GM04504 (cell line): ENCODE measurements at regions not wholly inside any gene's neighbourhood (a gene's known extent, or its start where the extent isn't known, plus 50 kb on each side); places are given as distances from the start of the nearest gene placed in this dataset.
A peak's percentile ranks its signal among the peaks of the same experiment; 100 is the strongest.
"Not testable (repeated sequence)": the region's sequence is repeated elsewhere in the genome, so short reads cannot be mapped to it uniquely, and the experiment has no call there.

Experiments used
- DNase-seq: peaks from one replicate; pipeline ENCODE4 v3.0.0-alpha.2; 2012; ENCODE audit warnings: low read depth

- DNase-seq, result no peak
Measured at GRCh38 chr7:119712886-119713462, 560.0 kb upstream of the KCND2 start.

DNA sequence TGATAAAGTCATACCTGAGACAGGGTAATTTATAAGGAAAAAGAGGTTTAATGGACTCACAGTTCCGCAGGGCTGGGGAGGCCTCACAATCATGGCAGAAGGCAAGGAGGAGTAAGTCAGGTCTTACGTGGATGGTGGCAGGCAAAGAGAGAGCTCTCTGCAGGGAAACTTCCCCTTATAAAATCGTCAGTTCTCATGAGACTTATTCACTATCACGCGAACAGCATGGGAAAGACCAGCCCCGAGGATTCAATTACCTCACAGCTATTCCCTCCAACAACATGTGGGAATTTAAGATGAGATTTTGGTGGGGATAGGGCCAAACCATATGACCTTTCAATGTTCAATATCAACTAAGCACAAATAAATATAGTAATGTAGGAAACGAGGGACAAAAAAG, 559.4 kb upstream of the KCND2 start:
- no peak for DNase-seq

- peak; percentile 21 for DNase-seq
Measured at GRCh38 chr7:119720541-119720940, 552.4 kb upstream of the KCND2 start.

DNA sequence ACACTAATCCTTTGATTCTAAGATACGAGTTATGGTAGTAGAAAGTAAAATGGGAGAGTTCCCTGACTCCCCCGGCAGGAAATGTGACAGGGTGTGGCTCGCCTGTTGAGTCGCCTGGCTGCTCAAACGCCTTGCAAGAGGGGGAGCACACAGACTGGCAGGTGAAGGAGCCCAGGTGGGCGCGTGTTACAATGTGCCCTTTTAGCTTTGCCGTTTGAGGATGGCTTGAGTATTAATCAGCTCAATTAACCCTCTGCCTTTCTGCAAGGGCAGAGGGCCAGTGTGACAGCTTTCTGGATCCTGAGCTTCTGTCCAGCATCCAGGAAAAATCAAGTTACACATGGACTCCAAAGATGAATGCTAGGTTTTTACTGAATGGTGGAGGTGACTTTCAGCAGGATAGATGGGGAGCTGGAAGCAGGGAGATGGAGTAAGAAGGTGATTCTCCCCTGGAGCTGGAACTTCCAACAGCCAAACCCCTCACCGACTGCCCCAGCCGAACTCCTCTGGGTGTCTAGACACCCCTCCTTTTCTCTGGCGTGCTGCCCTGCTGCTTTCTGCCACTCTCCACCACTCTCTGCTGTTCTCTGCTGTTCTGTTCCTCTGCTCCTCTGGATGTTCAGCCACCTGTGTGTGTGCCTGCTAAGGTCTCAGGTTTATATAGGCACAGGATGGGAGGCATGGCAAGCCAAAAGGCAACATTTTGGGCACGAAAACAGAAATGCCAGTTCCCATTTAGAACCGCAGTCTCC, 548.8 kb upstream of the KCND2 start:
- DNase-seq, result no peak

DNA sequence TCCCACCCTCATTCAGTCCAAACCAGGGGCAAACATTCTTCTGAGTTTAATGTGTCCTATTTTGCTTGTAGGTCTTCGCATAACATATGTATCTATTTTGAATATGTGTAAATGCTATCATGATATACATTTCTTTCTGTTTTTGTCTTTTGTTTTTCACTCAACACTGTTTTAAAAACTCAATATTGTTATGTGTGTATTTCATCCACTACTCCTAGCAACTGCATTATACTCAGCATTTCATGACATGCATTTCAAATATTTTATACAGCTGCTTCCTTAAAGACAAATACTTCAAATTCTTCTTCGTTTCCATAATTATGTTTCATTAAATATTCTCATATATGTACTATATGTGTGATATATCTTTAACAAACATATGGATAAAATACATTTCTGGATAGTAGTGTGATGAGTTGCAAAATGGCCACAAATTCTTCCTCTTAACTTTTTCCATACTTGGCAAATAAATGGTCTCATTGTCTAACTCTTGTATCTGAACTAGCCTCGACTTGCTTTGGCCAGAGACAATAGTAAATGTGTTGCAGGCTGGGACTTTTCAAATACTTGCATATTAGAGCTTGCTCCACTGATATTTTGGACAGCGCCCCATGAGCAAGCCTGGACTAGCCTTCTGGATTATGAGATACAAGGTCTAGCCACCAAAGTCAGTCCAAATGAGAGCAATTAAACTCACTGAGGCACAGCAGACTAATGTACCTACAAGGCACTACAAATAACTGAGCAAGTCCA, 539.7 kb upstream of the KCND2 start:
- no peak for DNase-seq

- DNase-seq, result no peak
Measured at GRCh38 chr7:119737390-119737789, 535.6 kb upstream of the KCND2 start.

DNA sequence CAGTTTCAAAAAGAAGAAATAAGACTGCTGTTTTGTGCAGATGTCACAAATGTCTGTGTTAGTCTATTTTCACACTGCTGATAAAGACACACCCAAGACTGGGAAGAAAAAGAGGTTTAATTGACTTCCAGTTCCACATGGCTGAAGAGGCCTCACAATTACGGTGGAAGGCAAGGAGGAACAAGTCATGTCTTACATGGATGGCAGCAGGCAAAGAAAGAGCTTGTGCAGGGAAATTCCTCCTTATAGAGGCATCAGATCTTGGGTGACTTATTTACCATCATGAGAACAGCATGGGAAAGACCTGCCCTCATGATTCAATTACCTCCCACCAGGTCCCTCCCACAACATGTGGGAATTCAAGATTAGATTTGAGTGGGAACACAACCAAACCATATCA, 527.7 kb upstream of the KCND2 start:
- DNase-seq, result not testable (repeated sequence)

DNA sequence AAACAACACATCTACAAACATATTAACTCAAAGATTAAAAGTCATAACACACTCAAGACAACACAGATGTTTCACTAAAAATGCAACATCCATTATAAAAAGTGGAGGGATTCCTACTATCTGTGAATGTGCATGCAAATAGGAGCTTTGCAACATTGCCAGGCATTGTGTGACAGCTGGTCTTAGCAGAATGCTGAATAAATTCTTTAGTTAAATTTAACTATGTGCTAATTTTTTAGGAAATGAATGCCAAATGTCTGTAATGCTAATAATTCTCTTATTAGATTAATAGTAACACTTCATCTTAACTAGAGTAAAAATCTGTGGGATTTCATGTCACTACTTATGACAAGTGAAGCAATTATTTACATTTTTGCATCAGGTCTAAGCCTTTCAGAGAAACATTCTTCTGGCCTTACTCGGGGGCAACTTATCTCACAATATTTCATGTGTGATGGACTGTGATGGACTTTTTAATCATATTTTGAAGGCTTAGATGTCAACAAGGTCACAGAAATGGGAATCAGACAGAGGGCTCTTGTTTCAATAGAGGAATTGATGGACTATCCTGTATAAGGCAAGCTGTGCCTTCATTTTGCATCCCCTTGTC, 524.6 kb upstream of the KCND2 start:
- DNase-seq, result no peak

GRCh38 chr7:119748991-119749390, 524.0 kb upstream of the KCND2 start:
- DNase-seq, result no peak

DNA sequence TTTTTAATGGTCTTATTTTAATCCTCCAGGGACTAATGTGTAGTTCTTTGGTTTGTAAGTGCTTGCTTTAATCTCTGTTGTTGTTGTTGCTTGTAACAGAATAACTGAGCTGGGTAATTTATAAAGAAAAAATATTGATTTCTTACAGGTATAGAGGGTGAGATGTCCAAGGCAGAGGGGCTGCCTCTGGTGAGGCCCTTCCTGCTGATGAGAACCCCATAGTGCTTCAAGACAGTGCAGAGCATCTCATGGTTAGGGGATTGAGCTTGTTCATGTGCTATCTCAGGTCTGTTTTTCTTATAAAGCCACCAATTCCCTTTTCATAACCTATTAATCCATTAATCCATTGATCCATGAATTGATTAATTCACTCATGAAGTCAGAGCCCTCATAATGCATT, 516.3 kb upstream of the KCND2 start:
- DNase-seq, result no peak

GRCh38 chr7:119758254-119758653, 514.7 kb upstream of the KCND2 start:
- DNase-seq, result no peak

DNA sequence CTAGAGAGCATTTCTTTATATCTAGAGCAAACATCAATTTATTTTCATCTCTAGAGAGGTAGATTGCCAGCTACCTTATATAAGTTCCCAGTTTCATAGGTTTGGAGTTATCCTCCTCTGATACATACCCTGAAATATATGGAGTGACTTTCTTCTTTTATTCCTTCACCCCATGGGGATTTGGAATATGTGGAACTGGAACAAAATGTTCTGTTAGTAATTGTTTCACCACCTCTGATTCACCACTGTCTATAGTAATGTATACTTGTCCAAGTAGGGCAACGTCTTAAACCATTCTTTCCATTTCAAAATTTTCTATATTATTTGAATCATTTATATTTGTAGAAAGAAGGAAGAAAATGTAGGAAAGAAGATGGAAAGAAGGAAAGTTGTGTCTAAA, 511.2 kb upstream of the KCND2 start:
- DNase-seq, result no peak

DNA sequence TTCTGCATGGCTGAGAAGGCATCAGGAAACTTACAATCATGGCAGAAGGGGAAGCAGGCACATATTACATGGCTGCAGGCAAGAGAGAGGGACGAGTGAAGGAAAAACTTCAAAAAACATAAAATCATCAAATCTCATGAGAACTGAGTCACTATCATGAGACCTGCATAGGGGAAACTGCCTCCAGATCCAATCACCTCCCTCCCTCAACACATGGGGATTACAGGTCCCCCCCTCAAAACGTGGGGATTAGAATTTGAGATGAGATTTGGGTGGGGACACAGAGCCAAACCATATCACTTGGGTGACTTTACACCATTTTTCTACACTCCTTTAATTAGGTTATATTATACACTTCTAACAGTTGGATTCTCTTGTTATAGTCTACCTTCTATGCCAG, 490.7 kb upstream of the KCND2 start:
- DNase-seq, result no peak

DNA sequence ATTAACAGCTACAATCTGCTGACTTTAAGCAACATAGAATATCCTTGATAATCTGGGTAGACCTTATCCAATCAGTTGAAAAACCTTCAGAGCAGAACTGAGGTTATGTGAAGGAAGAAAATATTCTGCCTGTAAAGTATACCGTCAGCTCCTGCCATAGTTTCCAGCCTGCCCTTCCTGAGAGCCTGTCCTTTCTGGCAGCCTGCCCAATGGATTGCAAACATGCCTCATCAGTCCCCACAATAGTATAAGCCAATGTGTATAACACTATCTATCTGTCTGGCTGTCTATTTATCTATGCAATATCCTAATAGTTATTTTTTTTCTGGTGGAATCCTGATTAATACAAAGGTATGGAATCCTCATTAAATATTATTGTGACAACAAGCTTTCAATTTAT, 489.2 kb upstream of the KCND2 start:
- DNase-seq, result no peak

- no peak for DNase-seq
Measured at GRCh38 chr7:119802147-119802546, 470.8 kb upstream of the KCND2 start.

GRCh38 chr7:119825091-119825655, 447.8 kb upstream of the KCND2 start:
- DNase-seq, result no peak

GRCh38 chr7:119826547-119826946, 446.4 kb upstream of the KCND2 start:
- DNase-seq, result no peak

DNA sequence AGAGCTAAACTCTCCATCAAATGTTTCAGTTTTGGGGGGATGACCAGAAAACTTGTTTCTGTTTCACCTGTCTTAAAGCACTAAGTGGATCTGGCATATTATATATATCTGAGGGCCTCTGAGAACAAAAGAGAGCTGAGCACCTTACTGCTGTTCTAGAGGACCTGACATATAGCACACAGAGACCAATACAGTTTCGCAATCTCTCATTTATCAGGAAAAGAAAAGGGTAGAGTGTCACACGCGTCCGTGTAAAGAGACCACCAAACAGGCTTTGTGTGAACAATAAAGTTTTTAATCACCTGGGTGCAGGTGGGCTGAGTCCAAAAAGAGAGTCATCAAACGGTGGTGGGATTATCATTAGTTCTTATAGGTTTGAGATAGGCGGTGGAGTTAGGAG, 434.5 kb upstream of the KCND2 start:
- no peak for DNase-seq

GRCh38 chr7:119842337-119842736, 430.6 kb upstream of the KCND2 start:
- DNase-seq, result no peak

- DNase-seq, result no peak
Measured at GRCh38 chr7:119842786-119843185, 430.2 kb upstream of the KCND2 start.

DNA sequence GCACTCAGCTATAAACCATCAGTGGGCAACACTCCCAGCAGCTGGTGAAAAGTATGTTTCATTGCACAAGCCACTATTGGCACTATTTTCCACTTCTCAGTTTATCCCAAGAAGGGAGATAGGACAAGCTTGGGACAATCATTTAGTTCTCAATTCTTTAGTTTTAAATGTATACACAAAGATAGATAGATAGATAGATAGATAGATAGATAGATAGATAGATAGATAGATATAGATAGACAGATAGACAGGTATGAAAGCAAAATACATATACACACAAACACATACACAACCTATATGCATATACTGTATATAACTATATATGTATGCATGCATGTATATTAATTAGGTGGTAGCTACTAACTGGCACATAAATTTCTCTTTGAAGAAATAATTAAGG, 411.6 kb upstream of the KCND2 start:
- no peak for DNase-seq

GRCh38 chr7:119868387-119868786, 404.6 kb upstream of the KCND2 start:
- DNase-seq, result no peak

DNA sequence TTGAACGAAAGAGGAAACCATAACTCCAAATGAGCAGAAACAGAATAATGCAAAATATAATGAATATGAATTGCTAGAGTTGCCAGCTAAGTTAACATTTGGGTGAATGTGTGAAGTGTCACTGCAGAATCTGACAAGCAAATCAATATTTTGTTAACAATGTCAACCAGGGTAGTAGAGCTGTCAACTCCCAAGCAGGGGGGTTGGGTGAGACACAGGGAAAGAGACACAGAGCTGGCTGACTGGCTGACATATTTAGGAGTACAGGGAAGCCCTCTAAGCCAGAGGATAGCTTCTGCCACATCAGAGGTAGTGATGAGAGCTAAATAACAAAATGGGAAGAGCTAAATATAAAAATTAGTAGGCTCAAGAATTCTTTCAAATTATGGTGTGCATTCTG, 393.1 kb upstream of the KCND2 start:
- DNase-seq, result no peak
